Neural progenitor cell (in vitro differentiated cells): ENCODE measurements at regions not wholly inside any gene's neighbourhood (a gene's known extent, or its start where the extent isn't known, plus 50 kb on each side); places are given as distances from the start of the nearest gene placed in this dataset.
"Not testable (repeated sequence)": the region's sequence is repeated elsewhere in the genome, so short reads cannot be mapped to it uniquely, and the experiment has no call there.

Experiments used
- DNase-seq: peaks from one replicate; pipeline ENCODE4 v3.0.0-alpha.2; 2016; ENCODE audit warnings: low spot score
- H2AFZ ChIP-seq: fragments of 200-600 bp; sonication (generic); replicated peaks from 2 replicates; pipeline ENCODE4 v1.6.1; 2016; ENCODE audit warnings: antibody characterized with exemption
- H3F3A ChIP-seq: fragments of 200-600 bp; sonication (generic); 2 replicates; pipeline ENCODE4 v1.6.1; 2016; ENCODE audit warnings: antibody characterized with exemption, low read depth
- H3K27ac ChIP-seq: fragments of 200-600 bp; sonication (generic); 2 replicates; pipeline ENCODE4 v1.5.1; 2016; ENCODE audit warnings: mild to moderate bottlenecking
- H3K27me3 ChIP-seq: fragments of 200-600 bp; sonication (generic); 2 replicates; pipeline ENCODE4 v1.6.1; 2016; ENCODE audit warnings: mild to moderate bottlenecking, moderate library complexity
- H3K36me3 ChIP-seq: fragments of 200-600 bp; sonication (generic); 2 replicates; pipeline ENCODE4 v1.5.1; 2016
- H3K4me1 ChIP-seq: fragments of 200-600 bp; sonication (generic); 2 replicates; pipeline ENCODE4 v1.6.1; 2016; ENCODE audit warnings: mixed run types
- H3K4me2 ChIP-seq: fragments of 200-600 bp; sonication (generic); 2 replicates; pipeline ENCODE4 v1.6.1; 2016
- H3K4me3 ChIP-seq: fragments of 200-600 bp; sonication (generic); 2 replicates; pipeline ENCODE4 v1.5.1; 2016
- H3K79me2 ChIP-seq: fragments of 200-600 bp; sonication (generic); 2 replicates; pipeline ENCODE4 v1.6.1; 2016; ENCODE audit warnings: low read depth
- H3K9ac ChIP-seq: fragments of 200-600 bp; sonication (generic); 2 replicates; pipeline ENCODE4 v1.6.1; 2016
- H3K9me3 ChIP-seq: fragments of 200-600 bp; sonication (generic); 2 replicates; pipeline ENCODE4 v1.5.1; 2016; ENCODE audit warnings: low read depth
- H4K20me1 ChIP-seq: fragments of 200-600 bp; sonication (generic); 2 replicates; pipeline ENCODE4 v1.6.1; 2016; ENCODE audit warnings: low read depth
- H3K27ac Mint-ChIP-seq: 3 replicates; pipeline ENCODE4 v1.8.0; 2021; ENCODE audit warnings: mixed read lengths
- H3K27me3 Mint-ChIP-seq: 2 replicates; pipeline ENCODE4 v1.8.0; 2022; ENCODE audit warnings: low read depth, mild to moderate bottlenecking, inconsistent platforms, moderate library complexity, mixed read lengths; ENCODE audit not compliant: insufficient read depth
- H3K36me3 Mint-ChIP-seq: 3 replicates; pipeline ENCODE4 v1.8.0; 2021; ENCODE audit warnings: mixed read lengths
- H3K4me1 Mint-ChIP-seq: 3 replicates; pipeline ENCODE4 v1.8.0; 2021; ENCODE audit warnings: mixed read lengths
- H3K4me3 Mint-ChIP-seq: 3 replicates; pipeline ENCODE4 v1.8.0; 2021; ENCODE audit warnings: mild to moderate bottlenecking, moderate library complexity, mixed read lengths
- H3K9me3 Mint-ChIP-seq: 3 replicates; pipeline ENCODE4 v1.8.0; 2020; ENCODE audit warnings: mixed read lengths
- EZH2 ChIP-seq: fragments of 200-600 bp; sonication (generic); IDR thresholded peaks from 2 replicates; pipeline ENCODE4 v1.6.1; 2017; ENCODE audit warnings: antibody characterized with exemption, mild to moderate bottlenecking, moderate library complexity
- EZH2phosphoT487 ChIP-seq: fragments of 200-600 bp; sonication (generic); IDR thresholded peaks from 2 replicates; pipeline ENCODE4 v1.6.1; 2017; ENCODE audit warnings: antibody characterized with exemption
- TF ChIP-seq, protein P1 (sequence below): fragments of 200-600 bp; sonication (generic); IDR thresholded peaks from 2 replicates; pipeline ENCODE4 v1.5.1; 2017; ENCODE audit warnings: antibody characterized with exemption, mild to moderate bottlenecking

DNA sequence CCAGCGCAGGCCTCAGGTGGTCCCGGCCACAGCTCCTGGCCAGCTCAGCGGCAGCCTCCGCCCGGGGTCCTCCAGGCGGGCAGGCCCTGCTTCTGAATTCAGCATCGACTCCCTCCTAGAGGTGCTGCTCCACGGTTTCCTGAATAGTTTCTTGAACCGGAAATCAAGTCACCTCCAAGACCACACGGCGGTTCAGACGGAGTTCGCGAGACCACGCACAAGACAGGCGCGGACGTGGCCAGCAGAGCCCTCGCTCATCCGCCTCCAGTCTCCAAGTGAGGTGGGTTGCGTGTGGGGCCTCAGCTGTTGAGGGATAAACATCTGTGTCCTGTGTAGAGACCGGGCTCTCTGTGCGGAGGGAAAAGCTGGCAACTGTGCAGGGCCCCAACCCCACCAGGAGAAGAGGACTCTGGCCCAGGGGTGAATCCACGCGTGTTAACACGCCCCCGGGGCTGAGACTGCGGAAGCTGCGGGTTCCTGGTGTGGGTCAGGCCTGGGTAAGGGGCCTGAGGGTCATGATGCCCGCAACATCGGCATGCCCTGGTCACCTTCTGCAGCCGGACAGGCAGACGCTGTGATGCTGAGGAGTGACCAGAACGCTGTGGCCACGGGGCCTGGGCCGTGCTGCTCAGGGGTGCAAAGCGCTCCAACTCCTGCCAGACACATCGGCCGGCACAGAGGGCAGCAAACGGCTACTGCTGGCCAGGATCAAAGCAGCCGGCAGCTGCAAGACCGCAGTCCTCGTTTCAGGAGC, 55.0 kb upstream of the METRNL start:
- Histone ChIP-seq H3K9me3 (no peaks in the 10 kb centered on the region), H3K36me3 (no peaks in the 10 kb centered on the region), H3K27ac (no peak overlapping the region), H3K4me1 (peaks cover 4% of the 10 kb centered on the region), H2AFZ (no peak overlapping the region), H3K27me3 (no peaks in the 10 kb centered on the region), H3K4me2 (no peak overlapping the region), H4K20me1 (no peaks in the 10 kb centered on the region), H3K79me2 (no peaks in the 10 kb centered on the region), H3F3A (no peaks in the 10 kb centered on the region), H3K4me3 (no peak overlapping the region), H3K9ac (no peak overlapping the region)
- DNase-seq, result no peak
- peaks cover 5% of the 10 kb centered on the region for H3K9me3 Mint-ChIP-seq
- TF ChIP-seq EZH2 (no peak), EZH2phosphoT487 (no peak)
- TF ChIP-seq, protein P1, sequence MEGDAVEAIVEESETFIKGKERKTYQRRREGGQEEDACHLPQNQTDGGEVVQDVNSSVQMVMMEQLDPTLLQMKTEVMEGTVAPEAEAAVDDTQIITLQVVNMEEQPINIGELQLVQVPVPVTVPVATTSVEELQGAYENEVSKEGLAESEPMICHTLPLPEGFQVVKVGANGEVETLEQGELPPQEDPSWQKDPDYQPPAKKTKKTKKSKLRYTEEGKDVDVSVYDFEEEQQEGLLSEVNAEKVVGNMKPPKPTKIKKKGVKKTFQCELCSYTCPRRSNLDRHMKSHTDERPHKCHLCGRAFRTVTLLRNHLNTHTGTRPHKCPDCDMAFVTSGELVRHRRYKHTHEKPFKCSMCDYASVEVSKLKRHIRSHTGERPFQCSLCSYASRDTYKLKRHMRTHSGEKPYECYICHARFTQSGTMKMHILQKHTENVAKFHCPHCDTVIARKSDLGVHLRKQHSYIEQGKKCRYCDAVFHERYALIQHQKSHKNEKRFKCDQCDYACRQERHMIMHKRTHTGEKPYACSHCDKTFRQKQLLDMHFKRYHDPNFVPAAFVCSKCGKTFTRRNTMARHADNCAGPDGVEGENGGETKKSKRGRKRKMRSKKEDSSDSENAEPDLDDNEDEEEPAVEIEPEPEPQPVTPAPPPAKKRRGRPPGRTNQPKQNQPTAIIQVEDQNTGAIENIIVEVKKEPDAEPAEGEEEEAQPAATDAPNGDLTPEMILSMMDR, result no peak
- no peaks in the 10 kb centered on the region for H3K27me3 Mint-ChIP-seq
- H3K4me3 Mint-ChIP-seq, result no peak overlapping the region
- H3K4me1 Mint-ChIP-seq, result peaks cover 22% of the 10 kb centered on the region
- H3K36me3 Mint-ChIP-seq, result peaks cover 23% of the 10 kb centered on the region
- H3K27ac Mint-ChIP-seq, result no peak overlapping the region

- H3K4me1 ChIP-seq, result peaks cover 10% of the 10 kb centered on the region
- peaks cover 31% of the 10 kb centered on the region for H3K36me3 Mint-ChIP-seq
These were observed 53.7 kb upstream of the METRNL start for GRCh38 chr17:83025636-83026280.

DNA sequence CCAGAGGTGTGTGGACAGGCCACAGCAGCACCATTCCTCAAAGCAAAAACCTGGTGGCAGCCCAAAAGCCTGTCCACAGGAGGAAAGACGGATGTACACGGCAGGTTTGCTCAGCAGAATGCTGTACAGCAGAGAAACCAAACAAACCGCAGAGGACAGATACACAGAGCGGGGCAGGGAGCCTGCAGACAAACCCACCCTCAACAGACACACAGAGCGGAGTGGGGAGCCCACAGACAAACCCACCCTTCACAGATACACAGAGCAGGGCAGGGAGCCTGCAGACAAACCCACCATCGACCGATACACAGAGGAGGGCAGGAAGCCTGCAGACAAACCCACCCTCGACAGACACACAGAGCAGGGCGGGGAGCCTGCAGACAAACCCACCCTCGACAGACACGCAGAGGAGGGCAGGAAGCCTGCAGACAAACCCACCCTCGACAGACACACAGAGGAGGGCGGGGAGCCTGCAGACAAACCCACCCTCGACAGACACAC, 53.0 kb upstream of the METRNL start:
- no peaks in the 10 kb centered on the region for H4K20me1 ChIP-seq
- peaks cover 10% of the 10 kb centered on the region for H3K4me1 ChIP-seq
- H3F3A ChIP-seq, result peaks cover 6% of the 10 kb centered on the region
- peaks cover 11% of the 10 kb centered on the region for H3K9me3 Mint-ChIP-seq
- no peak for DNase-seq
- no peak overlapping the region for H3K4me3 Mint-ChIP-seq
- no peaks in the 10 kb centered on the region for H3K27me3 ChIP-seq
- no peak overlapping the region for H2AFZ ChIP-seq
- H3K79me2 ChIP-seq, result no peaks in the 10 kb centered on the region
- no peak overlapping the region for H3K27ac ChIP-seq
- peaks cover 29% of the 10 kb centered on the region for H3K4me1 Mint-ChIP-seq
- H3K27ac Mint-ChIP-seq, result peak overlapping the region; percentile 6
- H3K36me3 Mint-ChIP-seq, result peaks cover 31% of the 10 kb centered on the region
- TF ChIP-seq EZH2, result no peak
- TF ChIP-seq, protein P1, result no peak
- TF ChIP-seq EZH2phosphoT487, result no peak
- no peak overlapping the region for H3K4me3 ChIP-seq
- no peak overlapping the region for H3K9ac ChIP-seq
- no peaks in the 10 kb centered on the region for H3K27me3 Mint-ChIP-seq
- no peaks in the 10 kb centered on the region for H3K9me3 ChIP-seq
- no peak overlapping the region for H3K4me2 ChIP-seq
- H3K36me3 ChIP-seq, result no peaks in the 10 kb centered on the region

More at GRCh38 chr17:83025636-83026280, 53.7 kb upstream of the METRNL start:
- Histone ChIP-seq H3K9me3 (no peaks in the 10 kb centered on the region), H2AFZ (no peak overlapping the region), H3K27me3 (no peaks in the 10 kb centered on the region), H4K20me1 (no peaks in the 10 kb centered on the region), H3K27ac (no peak overlapping the region), H3K9ac (no peak overlapping the region), H3K4me3 (no peak overlapping the region), H3K36me3 (no peaks in the 10 kb centered on the region), H3F3A (peaks cover 6% of the 10 kb centered on the region), H3K4me2 (no peak overlapping the region), H3K79me2 (no peaks in the 10 kb centered on the region)
- peaks cover 9% of the 10 kb centered on the region for H3K9me3 Mint-ChIP-seq
- H3K27me3 Mint-ChIP-seq, result no peaks in the 10 kb centered on the region
- no peak overlapping the region for H3K4me3 Mint-ChIP-seq
- DNase-seq, result no peak
- TF ChIP-seq EZH2phosphoT487 (no peak), EZH2 (no peak)
- TF ChIP-seq, protein P1, result no peak
- peaks cover 29% of the 10 kb centered on the region for H3K4me1 Mint-ChIP-seq
- peak overlapping the region; percentile 32 for H3K27ac Mint-ChIP-seq

GRCh38 chr17:83026921-83027320, 52.5 kb upstream of the METRNL start:
- H3K9ac ChIP-seq, H3K36me3 ChIP-seq, H4K20me1 ChIP-seq, H3K27ac ChIP-seq, H3K27me3 Mint-ChIP-seq, H3K4me2 ChIP-seq, H3K27me3 ChIP-seq, H3K4me1 ChIP-seq, H3K4me3 ChIP-seq, DNase-seq, H3K4me3 Mint-ChIP-seq, H3K9me3 ChIP-seq, H3K79me2 ChIP-seq, H2AFZ ChIP-seq, H3F3A ChIP-seq: not testable (repeated sequence)
- Mint-ChIP-seq H3K36me3 (peaks cover 36% of the 10 kb centered on the region), H3K4me1 (peaks cover 29% of the 10 kb centered on the region), H3K27ac (peak overlapping the region; percentile 77), H3K9me3 (peaks cover 11% of the 10 kb centered on the region)
